ENCODE measurements at regions not wholly inside any gene's neighbourhood (a gene's known extent, or its start where the extent isn't known, plus 50 kb on each side); places are given as distances from the start of the nearest gene placed in this dataset.

GRCh38 chr3:186457236-186457635 is 86.9 kb downstream of the CRYGS start:
- Histone ChIP-seq H3K4me1 (no peaks in the 10 kb centered on the region), H3K36me3 (replicated peaks in 1 of 2; ENCODE audit: insufficient read depth in 1 of 2, low read depth in 2 of 2) (no peaks in the 10 kb centered on the region), H3K27me3 (no peaks in the 10 kb centered on the region), H3K9me3 (no peaks in the 10 kb centered on the region), H3K27ac (no peak overlapping the region), H3K4me3 (no peak overlapping the region)
- DNase-seq, result no peak
- intact Hi-C loops (cut with DNase I), result no loop called here
- 85 to 86% methylated on average over 5 of the region's 5 CpGs for WGBS, 2 donors
- ATAC-seq, result no peak
- TF ChIP-seq POLR2A (IDR thresholded peaks at IDR 0.05), result no peak
- TF ChIP-seq CTCF (IDR thresholded peaks at IDR 0.05), result no peak

- Histone ChIP-seq H3K9me3 (no peaks in the 10 kb centered on the region), H3K4me3 (no peak overlapping the region), H3K36me3 (replicated peaks in 1 of 2; ENCODE audit: insufficient read depth in 1 of 2, low read depth in 2 of 2) (no peaks in the 10 kb centered on the region), H3K4me1 (no peaks in the 10 kb centered on the region), H3K27ac (no peak overlapping the region), H3K27me3 (no peaks in the 10 kb centered on the region)
- TF ChIP-seq CTCF (IDR thresholded peaks at IDR 0.05), result no peak
- no peak for TF ChIP-seq POLR2A (IDR thresholded peaks at IDR 0.05)
- ATAC-seq (no peak), DNase-seq (no peak)
- WGBS, 2 donors, result 90% methylated on average over 10 of the region's 10 CpGs
- intact Hi-C loops (cut with DNase I), result no loop called here
Measured at GRCh38 chr3:186456731-186457191, 87.4 kb downstream of the CRYGS start.

GRCh38 chr3:186454881-186455703 is 89.1 kb downstream of the CRYGS start:
- WGBS, 2 donors, result 81 to 85% methylated on average over 13 to 14 of the region's 14 CpGs
- Histone ChIP-seq H3K9me3 (no peaks in the 10 kb centered on the region), H3K27me3 (no peaks in the 10 kb centered on the region), H3K36me3 (replicated peaks in 1 of 2; ENCODE audit: insufficient read depth in 1 of 2, low read depth in 2 of 2) (no peaks in the 10 kb centered on the region), H3K27ac (no peak overlapping the region), H3K4me3 (no peak overlapping the region), H3K4me1 (no peaks in the 10 kb centered on the region)
- ATAC-seq (no peak), DNase-seq (no peak)
- no peak for TF ChIP-seq CTCF (IDR thresholded peaks at IDR 0.05)
- TF ChIP-seq POLR2A (IDR thresholded peaks at IDR 0.05), result no peak
- intact Hi-C loops (cut with DNase I), result no loop called here

GRCh38 chr3:186453531-186453930 is 90.6 kb downstream of the CRYGS start:
- H3K4me1 ChIP-seq, result no peaks in the 10 kb centered on the region
- TF ChIP-seq POLR2A (IDR thresholded peaks at IDR 0.05) (no peak), CTCF (IDR thresholded peaks at IDR 0.05) (no peak)
- DNase-seq (no peak), ATAC-seq (no peak)
- no peaks in the 10 kb centered on the region for H3K27me3 ChIP-seq
- H3K9me3 ChIP-seq, result no peaks in the 10 kb centered on the region
- 70 to 79% methylated on average over 4 of the region's 4 CpGs for WGBS, 2 donors
- H3K27ac ChIP-seq, result no peak overlapping the region
- no peaks in the 10 kb centered on the region for H3K36me3 ChIP-seq (replicated peaks in 1 of 2; ENCODE audit: insufficient read depth in 1 of 2, low read depth in 2 of 2)
- no peak overlapping the region for H3K4me3 ChIP-seq
- intact Hi-C loops (cut with DNase I), result no loop called here

GRCh38 chr3:186452517-186452916 is 90.5 kb upstream of the DGKG start:
- H3K9me3 ChIP-seq, result no peaks in the 10 kb centered on the region
- ATAC-seq (no peak), DNase-seq (peak in 1 of 4 donors; percentile 5)
- H3K27me3 ChIP-seq, result no peaks in the 10 kb centered on the region
- intact Hi-C loops (cut with DNase I), result no loop called here
- H3K27ac ChIP-seq, result no peak overlapping the region
- no peaks in the 10 kb centered on the region for H3K4me1 ChIP-seq
- 76 to 95% methylated on average over 8 of the region's 8 CpGs for WGBS, 2 donors
- H3K4me3 ChIP-seq, result no peak overlapping the region
- TF ChIP-seq POLR2A (IDR thresholded peaks at IDR 0.05), result no peak
- no peak for TF ChIP-seq CTCF (IDR thresholded peaks at IDR 0.05)
- no peaks in the 10 kb centered on the region for H3K36me3 ChIP-seq (replicated peaks in 1 of 2; ENCODE audit: insufficient read depth in 1 of 2, low read depth in 2 of 2)
